Caco-2 (cell line): ENCODE measurements at regions not wholly inside any gene's neighbourhood (a gene's known extent, or its start where the extent isn't known, plus 50 kb on each side); places are given as distances from the start of the nearest gene placed in this dataset.

Experiments
- BruUV-seq: library from RNA; stranded (reverse); fragments of 400-500 nt; replicated peaks from 2 replicates; lab custom pipeline; 2021; lab: Mats Ljungman, UMichigan
- CTCF ChIA-PET: fragments of 300-600 bp; sonication (Branson Sonifier 250); formaldehyde crosslinking; loops from one replicate; lab custom pipeline; 2022; ENCODE audit warnings: antibody characterized with exemption; lab: Charles Lee
- POLR2A ChIA-PET: fragments of 300-600 bp; sonication (Branson Sonifier 250); formaldehyde crosslinking; loops from one replicate; lab custom pipeline; 2022; ENCODE audit warnings: antibody characterized with exemption; lab: Charles Lee
- DNase-seq, 2 experiments: peaks; one replicate each; pipeline versions ENCODE4 v3.0.0 to v3.0.0-alpha.2; 2020 to 2022
- H3K27me3 ChIP-seq: replicated peaks from 2 replicates; pipeline ENCODE4 v1.6.0; 2011; ENCODE audit warnings: low read length; ENCODE audit not compliant: control insufficient read depth, insufficient read depth
- H3K36me3 ChIP-seq: 2 replicates; pipeline ENCODE4 v1.5.1; 2011; ENCODE audit warnings: low read length; ENCODE audit not compliant: control insufficient read depth, insufficient read depth
- H3K4me1 ChIP-seq: fragments of 250-450 bp; sonication (Bioruptor Pico); 2 replicates; pipeline ENCODE4 v1.5.1; 2020; ENCODE audit warnings: mild to moderate bottlenecking
- H3K4me3 ChIP-seq: 2 replicates; pipeline ENCODE4 v1.5.1; 2011; ENCODE audit warnings: low read depth, mild to moderate bottlenecking, control low read depth, low read length
- H3K9me3 ChIP-seq: fragments of 250-450 bp; sonication (Bioruptor Pico); 2 replicates; pipeline ENCODE4 v1.5.1; 2020; ENCODE audit warnings: mild to moderate bottlenecking, moderate library complexity
- H3K27ac Mint-ChIP-seq: one replicate; pipeline ENCODE4 v1.8.0; 2022; ENCODE audit warnings: mixed read lengths; ENCODE audit not compliant: unreplicated experiment
- H3K27me3 Mint-ChIP-seq: one replicate; pipeline ENCODE4 v1.8.0; 2022; ENCODE audit warnings: mixed read lengths; ENCODE audit not compliant: insufficient read depth, unreplicated experiment
- H3K36me3 Mint-ChIP-seq: one replicate; pipeline ENCODE4 v1.8.0; 2022; ENCODE audit warnings: mild to moderate bottlenecking, mixed read lengths; ENCODE audit not compliant: insufficient read depth, unreplicated experiment
- H3K4me1 Mint-ChIP-seq: one replicate; pipeline ENCODE4 v1.8.0; 2022; ENCODE audit warnings: low read depth, mixed read lengths; ENCODE audit not compliant: unreplicated experiment
- H3K4me3 Mint-ChIP-seq: one replicate; pipeline ENCODE4 v1.8.0; 2022; ENCODE audit warnings: mild to moderate bottlenecking, moderate library complexity, mixed read lengths; ENCODE audit not compliant: unreplicated experiment
- H3K9me3 Mint-ChIP-seq: one replicate; pipeline ENCODE4 v1.8.0; 2022; ENCODE audit warnings: mixed read lengths; ENCODE audit not compliant: unreplicated experiment
- intact Hi-C: fragments of 100-400 bp; cut with micrococcal nuclease; formaldehyde crosslinking; loops from one replicate; pipeline ENCODE4 v1.10.0; 2022; ENCODE audit not compliant: unreplicated experiment
- TF ChIP-seq, protein P1 (sequence below), 2 experiments: fragments of 200-600 bp in 1 of 2; IDR thresholded peaks; 1 replicate in 1 of 2; 2 replicates in 1 of 2; pipeline versions ENCODE4 v1.5.1 to v1.8.0; 2011 to 2022; ENCODE audit warnings: antibody characterized with exemption in 1 of 2, control low read depth in 1 of 2, inconsistent platforms in 1 of 2, low read depth in 1 of 2, low read length in 1 of 2, mild to moderate bottlenecking in 1 of 2, moderate library complexity in 1 of 2; ENCODE audit not compliant: insufficient read depth in 1 of 2, severe bottlenecking in 1 of 2, unreplicated experiment in 1 of 2

DNA sequence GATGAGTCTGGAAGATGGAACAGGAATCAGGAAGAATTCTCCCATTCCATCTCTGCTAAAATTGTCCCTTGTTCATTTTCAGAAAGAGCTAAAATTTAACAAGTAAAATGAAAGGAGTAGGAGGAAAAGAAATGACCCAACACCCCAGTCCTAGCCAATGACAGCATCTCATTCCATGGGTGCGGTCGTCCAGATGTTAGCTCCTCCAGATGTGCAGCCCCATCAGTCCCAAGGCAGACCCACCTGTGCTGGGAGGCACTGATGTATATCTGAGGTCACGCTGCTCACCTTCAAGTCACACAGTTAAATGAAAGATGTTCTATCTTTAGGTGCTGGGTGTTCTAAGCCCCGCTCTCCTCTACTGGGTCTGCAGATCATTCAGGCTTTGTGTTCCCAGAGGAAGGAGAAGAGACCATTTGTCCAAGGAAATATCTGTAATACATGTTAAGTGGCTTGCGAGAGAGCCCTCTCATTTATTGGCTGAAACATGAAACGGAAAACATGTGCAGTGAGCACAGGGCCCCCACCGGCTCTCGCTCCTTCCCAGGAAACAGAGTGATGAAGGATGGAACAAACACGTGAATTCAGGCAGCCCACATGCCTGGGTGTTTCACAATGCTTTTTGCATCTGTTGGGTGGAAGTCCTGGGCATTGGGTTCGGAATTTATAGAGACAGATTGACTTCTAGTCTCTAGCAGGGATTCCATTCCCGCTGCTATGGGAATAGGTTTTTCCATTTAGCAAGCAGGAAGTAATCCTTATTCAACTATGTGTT, 294.6 kb downstream of the NUAK1 start:
- H3K4me3 ChIP-seq, result no peak overlapping the region
- no peak overlapping the region for H3K4me3 Mint-ChIP-seq
- H3K36me3 Mint-ChIP-seq, result no peaks in the 10 kb centered on the region
- H3K27me3 Mint-ChIP-seq, result no peaks in the 10 kb centered on the region
- no peaks in the 10 kb centered on the region for H3K9me3 Mint-ChIP-seq
- TF ChIP-seq, protein P1, sequence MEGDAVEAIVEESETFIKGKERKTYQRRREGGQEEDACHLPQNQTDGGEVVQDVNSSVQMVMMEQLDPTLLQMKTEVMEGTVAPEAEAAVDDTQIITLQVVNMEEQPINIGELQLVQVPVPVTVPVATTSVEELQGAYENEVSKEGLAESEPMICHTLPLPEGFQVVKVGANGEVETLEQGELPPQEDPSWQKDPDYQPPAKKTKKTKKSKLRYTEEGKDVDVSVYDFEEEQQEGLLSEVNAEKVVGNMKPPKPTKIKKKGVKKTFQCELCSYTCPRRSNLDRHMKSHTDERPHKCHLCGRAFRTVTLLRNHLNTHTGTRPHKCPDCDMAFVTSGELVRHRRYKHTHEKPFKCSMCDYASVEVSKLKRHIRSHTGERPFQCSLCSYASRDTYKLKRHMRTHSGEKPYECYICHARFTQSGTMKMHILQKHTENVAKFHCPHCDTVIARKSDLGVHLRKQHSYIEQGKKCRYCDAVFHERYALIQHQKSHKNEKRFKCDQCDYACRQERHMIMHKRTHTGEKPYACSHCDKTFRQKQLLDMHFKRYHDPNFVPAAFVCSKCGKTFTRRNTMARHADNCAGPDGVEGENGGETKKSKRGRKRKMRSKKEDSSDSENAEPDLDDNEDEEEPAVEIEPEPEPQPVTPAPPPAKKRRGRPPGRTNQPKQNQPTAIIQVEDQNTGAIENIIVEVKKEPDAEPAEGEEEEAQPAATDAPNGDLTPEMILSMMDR (IDR thresholded peaks at IDR 0.05; ENCODE audit: insufficient read depth in 1 of 2, low read depth in 1 of 2, low read length in 1 of 2, severe bottlenecking in 1 of 2, unreplicated experiment in 1 of 2), result no peak
- ChIA-PET CTCF (no interaction called here), POLR2A (no interaction called here)
- no peaks in the 10 kb centered on the region for H3K9me3 ChIP-seq
- H3K27ac Mint-ChIP-seq, result no peak overlapping the region
- H3K27me3 ChIP-seq, result no peaks in the 10 kb centered on the region
- no peaks in the 10 kb centered on the region for H3K4me1 ChIP-seq
- DNase-seq, result no peak
- no peaks in the 10 kb centered on the region for H3K4me1 Mint-ChIP-seq
- BruUV-seq, result no TSS peak
- H3K36me3 ChIP-seq, result no peaks in the 10 kb centered on the region
- intact Hi-C loops, result no loop called here

DNA sequence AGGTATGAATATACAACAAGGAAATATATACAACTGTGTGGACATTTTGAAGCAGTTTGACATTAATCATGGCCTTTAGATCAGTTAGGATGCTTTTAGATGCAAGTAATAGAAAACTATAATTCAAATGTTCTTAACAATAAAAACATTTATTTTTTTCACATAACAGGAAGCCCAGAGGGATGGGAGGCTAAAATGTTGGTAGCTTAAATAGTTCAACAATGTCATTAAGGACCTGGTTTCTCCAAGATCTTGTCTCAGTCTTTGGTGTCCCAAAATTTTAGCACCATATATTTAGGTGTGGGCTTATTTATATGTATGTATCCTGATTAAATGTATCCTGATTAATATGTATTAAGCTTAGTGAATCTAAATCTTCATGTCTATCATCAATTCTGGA, 292.4 kb downstream of the NUAK1 start:
- Histone ChIP-seq H3K27me3 (no peaks in the 10 kb centered on the region), H3K9me3 (no peaks in the 10 kb centered on the region), H3K4me3 (no peak overlapping the region), H3K4me1 (no peaks in the 10 kb centered on the region), H3K36me3 (no peaks in the 10 kb centered on the region)
- no TSS peak for BruUV-seq
- DNase-seq, result no peak
- intact Hi-C loops, result no loop called here
- no peaks in the 10 kb centered on the region for H3K27me3 Mint-ChIP-seq
- no peaks in the 10 kb centered on the region for H3K4me1 Mint-ChIP-seq
- H3K9me3 Mint-ChIP-seq, result no peaks in the 10 kb centered on the region
- no peaks in the 10 kb centered on the region for H3K36me3 Mint-ChIP-seq
- TF ChIP-seq, protein P1 (IDR thresholded peaks at IDR 0.05; ENCODE audit: insufficient read depth in 1 of 2, low read depth in 1 of 2, low read length in 1 of 2, severe bottlenecking in 1 of 2, unreplicated experiment in 1 of 2), result no peak
- H3K27ac Mint-ChIP-seq, result no peak overlapping the region
- CTCF ChIA-PET, result no interaction called here
- H3K4me3 Mint-ChIP-seq, result no peak overlapping the region
- POLR2A ChIA-PET, result no interaction called here

DNA sequence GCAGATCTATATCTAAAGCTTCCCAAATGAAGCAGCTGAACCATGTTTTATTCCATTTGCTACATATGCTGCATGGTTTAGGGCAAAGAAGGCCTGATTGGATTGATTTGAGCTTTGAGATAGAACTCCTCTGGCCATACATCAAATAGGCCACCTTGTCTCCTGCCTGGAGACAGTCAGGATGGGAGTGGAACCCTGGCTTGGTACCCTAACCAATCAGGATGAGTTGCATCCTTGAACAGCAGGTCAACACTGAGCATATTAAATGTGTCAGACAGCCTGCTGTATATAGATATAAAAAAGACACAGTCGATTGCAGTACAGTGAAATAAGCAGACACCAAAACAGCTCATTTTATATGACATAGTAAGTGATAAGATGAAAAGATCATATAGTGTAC, 291.7 kb downstream of the NUAK1 start:
- H3K36me3 ChIP-seq, result no peaks in the 10 kb centered on the region
- TF ChIP-seq, protein P1 (IDR thresholded peaks at IDR 0.05; ENCODE audit: insufficient read depth in 1 of 2, low read depth in 1 of 2, low read length in 1 of 2, severe bottlenecking in 1 of 2, unreplicated experiment in 1 of 2), result no peak
- H3K27me3 ChIP-seq, result no peaks in the 10 kb centered on the region
- no peaks in the 10 kb centered on the region for H3K4me1 ChIP-seq
- no peak overlapping the region for H3K27ac Mint-ChIP-seq
- no peaks in the 10 kb centered on the region for H3K36me3 Mint-ChIP-seq
- POLR2A ChIA-PET, result no interaction called here
- H3K4me3 ChIP-seq, result no peak overlapping the region
- no peak for DNase-seq
- H3K27me3 Mint-ChIP-seq, result no peaks in the 10 kb centered on the region
- no peaks in the 10 kb centered on the region for H3K4me1 Mint-ChIP-seq
- no peaks in the 10 kb centered on the region for H3K9me3 Mint-ChIP-seq
- no TSS peak for BruUV-seq
- H3K9me3 ChIP-seq, result no peaks in the 10 kb centered on the region
- CTCF ChIA-PET, result no interaction called here
- intact Hi-C loops, result no loop called here
- H3K4me3 Mint-ChIP-seq, result no peak overlapping the region
